ENCODE measurements at regions not wholly inside any gene's neighbourhood (a gene's known extent, or its start where the extent isn't known, plus 50 kb on each side); places are given as distances from the start of the nearest gene placed in this dataset.

- RAD21 ChIA-PET (ENCODE audit: low non-redundant PET in 1 of 2, low total read pairs in 2 of 2, uncharacterized antibody in 2 of 2, unreplicated experiment in 2 of 2): no interaction called here
- H3K36me3 ChIP-seq (ENCODE audit: control insufficient read depth in 1 of 2, insufficient read depth in 2 of 2, low read length in 2 of 2): no peaks in the 10 kb centered on the region
These were observed 109.6 kb upstream of the ZNF385D start for GRCh38 chr3:21860657-21861056.

GRCh38 chr3:21876782-21877181 is 125.8 kb upstream of the ZNF385D start:
- Histone ChIP-seq H3K9me2 (ENCODE audit: insufficient read depth) (no peaks in the 10 kb centered on the region), H3K27me3 (ENCODE audit: insufficient read depth, low read length) (no peaks in the 10 kb centered on the region), H3K4me3 (replicated peaks in 1 of 2; ENCODE audit: low read depth in 1 of 2, low read length in 2 of 2) (no peak overlapping the region), H3K9ac (ENCODE audit: low read length) (no peak overlapping the region), H3K9me3 (ENCODE audit: control insufficient read depth in 1 of 2, insufficient read depth in 1 of 2, low read depth in 1 of 2, low read length in 2 of 2) (peaks cover 11 to 24% of the 10 kb centered on the region in 2 experiments; a peak in 2 of 4 replicates), H3K4me1 (ENCODE audit: control insufficient read depth in 1 of 2, insufficient read depth in 2 of 2, low read length in 2 of 2) (no peaks in the 10 kb centered on the region), H3K79me2 (ENCODE audit: insufficient read depth, low read length) (no peaks in the 10 kb centered on the region), H3K27ac (ENCODE audit: low read depth, low read length) (no peak overlapping the region), H3K36me3 (ENCODE audit: control insufficient read depth in 1 of 2, insufficient read depth in 2 of 2, low read length in 2 of 2) (no peaks in the 10 kb centered on the region), H3K4me2 (ENCODE audit: low read length) (no peak overlapping the region), H2AFZ (ENCODE audit: low read depth, low read length, poor library complexity, severe bottlenecking) (no peak overlapping the region), H4K20me1 (ENCODE audit: insufficient read depth) (no peaks in the 10 kb centered on the region)
- intact Hi-C loops (cut with micrococcal nuclease): no loop called here
- ChIA-PET CTCF (no interaction called here), RAD21 (ENCODE audit: low non-redundant PET in 1 of 2, low total read pairs in 2 of 2, uncharacterized antibody in 2 of 2, unreplicated experiment in 2 of 2) (no interaction called here), POLR2A (no interaction called here)
- no peak for ATAC-seq
- no TSS peak for BruUV-seq (replicated peaks)
- DNase-seq (ENCODE audit: low read depth, low spot score): no peak
- TF ChIP-seq JUND (IDR thresholded peaks at IDR 0.05): no peak
- TF ChIP-seq CBX3 (IDR thresholded peaks at IDR 0.05; ENCODE audit: low read depth): no peak
- TF ChIP-seq POLR2AphosphoS5 (IDR thresholded peaks at IDR 0.05; ENCODE audit: low read depth, low read length): no peak
- no peak for TF ChIP-seq TCF7L2 (IDR thresholded peaks at IDR 0.05; ENCODE audit: borderline replicate concordance, extremely low read depth, insufficient read depth, insufficient read length)
- TF ChIP-seq ZFX (IDR thresholded peaks at IDR 0.05): no peak
- TF ChIP-seq EGR1 (IDR thresholded peaks at IDR 0.05; ENCODE audit: low read depth): no peak
- TF ChIP-seq SP1 (IDR thresholded peaks at IDR 0.05; ENCODE audit: low read depth): no peak
- TF ChIP-seq ATF3 (IDR thresholded peaks at IDR 0.05): no peak
- TF ChIP-seq CTCF (IDR thresholded peaks at IDR 0.05 in 2 of 3, conservative IDR thresholded peaks at IDR 0.05 in 1 of 3; ENCODE audit: borderline replicate concordance in 1 of 3, insufficient read depth in 1 of 3, low read depth in 2 of 3, low read length in 2 of 3): no peak
- no peak for TF ChIP-seq EZH2 (IDR thresholded peaks at IDR 0.05)
- TF ChIP-seq SRF (IDR thresholded peaks at IDR 0.05; ENCODE audit: low read depth): no peak
- TF ChIP-seq SIN3A (IDR thresholded peaks at IDR 0.05; ENCODE audit: low read depth): no peak
- TF ChIP-seq FOSL1 (IDR thresholded peaks at IDR 0.05; ENCODE audit: low read depth): no peak

More at GRCh38 chr3:21860657-21861056, 109.6 kb upstream of the ZNF385D start:
- Histone ChIP-seq H3K9me2 (ENCODE audit: insufficient read depth) (no peaks in the 10 kb centered on the region), H4K20me1 (ENCODE audit: insufficient read depth) (no peaks in the 10 kb centered on the region), H3K4me2 (ENCODE audit: low read length) (no peak overlapping the region), H2AFZ (ENCODE audit: low read depth, low read length, poor library complexity, severe bottlenecking) (no peak overlapping the region), H3K4me1 (ENCODE audit: control insufficient read depth in 1 of 2, insufficient read depth in 2 of 2, low read length in 2 of 2) (no peaks in the 10 kb centered on the region), H3K9me3 (ENCODE audit: control insufficient read depth in 1 of 2, insufficient read depth in 1 of 2, low read depth in 1 of 2, low read length in 2 of 2) (peaks cover 7 to 23% of the 10 kb centered on the region in 2 experiments; a peak in 2 of 4 replicates), H3K4me3 (replicated peaks in 1 of 2; ENCODE audit: low read depth in 1 of 2, low read length in 2 of 2) (no peak overlapping the region), H3K9ac (ENCODE audit: low read length) (no peak overlapping the region), H3K27me3 (ENCODE audit: insufficient read depth, low read length) (no peaks in the 10 kb centered on the region), H3K27ac (ENCODE audit: low read depth, low read length) (no peak overlapping the region), H3K79me2 (ENCODE audit: insufficient read depth, low read length) (no peaks in the 10 kb centered on the region)
- intact Hi-C loops (cut with micrococcal nuclease): no loop called here
- no peak for TF ChIP-seq CEBPB (IDR thresholded peaks at IDR 0.05; ENCODE audit: low read depth)
- TF ChIP-seq ZFX (IDR thresholded peaks at IDR 0.05): no peak
- no peak for TF ChIP-seq ATF3 (IDR thresholded peaks at IDR 0.05)
- no peak for TF ChIP-seq POLR2AphosphoS5 (IDR thresholded peaks at IDR 0.05; ENCODE audit: low read depth, low read length)
- TF ChIP-seq POLR2A (IDR thresholded peaks at IDR 0.05; ENCODE audit: borderline replicate concordance, extremely low read depth, insufficient read depth, insufficient read length): no peak
- no peak for TF ChIP-seq SRF (IDR thresholded peaks at IDR 0.05; ENCODE audit: low read depth)
- no peak for TF ChIP-seq FOSL1 (IDR thresholded peaks at IDR 0.05; ENCODE audit: low read depth)
- TF ChIP-seq EZH2phosphoT487 (IDR thresholded peaks at IDR 0.05; ENCODE audit: borderline replicate concordance): no peak
- TF ChIP-seq EZH2 (IDR thresholded peaks at IDR 0.05): no peak
- POLR2A ChIA-PET: no interaction called here
- no peak for ATAC-seq
- CTCF ChIA-PET: no interaction called here
- DNase-seq (ENCODE audit: low read depth, low spot score): no peak
- BruUV-seq (replicated peaks): no TSS peak
